ENCODE measurements at regions not wholly inside any gene's neighbourhood (a gene's known extent, or its start where the extent isn't known, plus 50 kb on each side); places are given as distances from the start of the nearest gene placed in this dataset.

DNA sequence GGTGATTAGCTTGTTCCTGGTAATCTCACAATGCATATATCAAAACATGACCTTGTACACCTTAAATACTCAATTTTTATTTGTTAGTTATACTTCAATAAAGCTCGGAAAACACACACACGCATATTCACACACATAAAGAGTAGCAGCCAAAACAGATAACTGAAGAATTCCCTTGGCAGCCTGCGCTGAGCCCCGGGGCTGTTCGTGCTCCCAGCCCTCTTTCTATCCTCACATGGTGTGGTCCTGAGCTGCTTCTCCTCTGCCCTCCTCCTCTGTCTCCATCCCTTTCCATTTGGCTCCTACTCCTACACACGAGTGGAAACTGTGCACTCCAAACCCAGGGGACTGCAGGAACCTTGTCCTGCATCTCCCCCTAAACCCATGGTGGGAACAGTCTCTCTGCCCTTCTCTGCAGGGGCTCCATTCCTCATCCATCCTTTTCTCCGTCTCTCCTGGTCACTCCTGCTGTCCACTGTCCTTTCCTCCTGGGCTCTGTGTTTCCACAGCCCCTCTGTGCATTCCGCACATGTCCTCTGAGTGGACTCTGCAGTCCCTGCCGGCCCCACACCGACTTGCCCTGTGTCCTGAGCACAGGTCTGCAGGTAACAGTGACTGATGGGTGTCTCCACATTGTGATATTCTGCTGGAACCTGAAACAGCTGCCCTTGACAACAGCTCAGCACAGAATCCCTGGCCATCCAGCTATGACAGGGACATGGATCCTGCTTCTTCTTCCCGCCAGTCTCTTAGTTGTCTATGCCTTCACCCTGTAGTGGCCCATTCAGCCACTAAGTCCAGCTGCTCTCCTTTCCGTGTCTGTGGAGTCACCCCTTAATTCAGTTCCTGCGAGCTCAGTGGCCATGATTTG, 216.8 kb upstream of the ZNF32 start:
- TF ChIP-seq RAD21 (IDR thresholded peaks at IDR 0.05 in 1 of 2, conservative IDR thresholded peaks at IDR 0.05 in 1 of 2; ENCODE audit: low read depth in 2 of 2, low read length in 2 of 2) (no peak), POLR2A (IDR thresholded peaks at IDR 0.05; ENCODE audit: control extremely low read depth in 1 of 2, low read depth in 2 of 2, low read length in 2 of 2) (no peak), CREB1 (IDR thresholded peaks at IDR 0.05) (no peak), CEBPB (IDR thresholded peaks at IDR 0.05; ENCODE audit: low read depth, low read length) (no peak)
- TF ChIP-seq, protein P1, sequence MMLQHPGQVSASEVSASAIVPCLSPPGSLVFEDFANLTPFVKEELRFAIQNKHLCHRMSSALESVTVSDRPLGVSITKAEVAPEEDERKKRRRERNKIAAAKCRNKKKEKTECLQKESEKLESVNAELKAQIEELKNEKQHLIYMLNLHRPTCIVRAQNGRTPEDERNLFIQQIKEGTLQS (IDR thresholded peaks at IDR 0.05; ENCODE audit: insufficient read depth, low read depth, low read length), result no peak
- TF ChIP-seq, protein P2, sequence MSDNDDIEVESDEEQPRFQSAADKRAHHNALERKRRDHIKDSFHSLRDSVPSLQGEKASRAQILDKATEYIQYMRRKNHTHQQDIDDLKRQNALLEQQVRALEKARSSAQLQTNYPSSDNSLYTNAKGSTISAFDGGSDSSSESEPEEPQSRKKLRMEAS (IDR thresholded peaks at IDR 0.05), result no peak
- TF ChIP-seq, protein P3, sequence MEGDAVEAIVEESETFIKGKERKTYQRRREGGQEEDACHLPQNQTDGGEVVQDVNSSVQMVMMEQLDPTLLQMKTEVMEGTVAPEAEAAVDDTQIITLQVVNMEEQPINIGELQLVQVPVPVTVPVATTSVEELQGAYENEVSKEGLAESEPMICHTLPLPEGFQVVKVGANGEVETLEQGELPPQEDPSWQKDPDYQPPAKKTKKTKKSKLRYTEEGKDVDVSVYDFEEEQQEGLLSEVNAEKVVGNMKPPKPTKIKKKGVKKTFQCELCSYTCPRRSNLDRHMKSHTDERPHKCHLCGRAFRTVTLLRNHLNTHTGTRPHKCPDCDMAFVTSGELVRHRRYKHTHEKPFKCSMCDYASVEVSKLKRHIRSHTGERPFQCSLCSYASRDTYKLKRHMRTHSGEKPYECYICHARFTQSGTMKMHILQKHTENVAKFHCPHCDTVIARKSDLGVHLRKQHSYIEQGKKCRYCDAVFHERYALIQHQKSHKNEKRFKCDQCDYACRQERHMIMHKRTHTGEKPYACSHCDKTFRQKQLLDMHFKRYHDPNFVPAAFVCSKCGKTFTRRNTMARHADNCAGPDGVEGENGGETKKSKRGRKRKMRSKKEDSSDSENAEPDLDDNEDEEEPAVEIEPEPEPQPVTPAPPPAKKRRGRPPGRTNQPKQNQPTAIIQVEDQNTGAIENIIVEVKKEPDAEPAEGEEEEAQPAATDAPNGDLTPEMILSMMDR (IDR thresholded peaks at IDR 0.05; ENCODE audit: control extremely low read depth in 1 of 3, insufficient read depth in 1 of 3, low read depth in 1 of 3, low read length in 3 of 3), result no peak

Measured in H1 (cell line).